ENCODE measurements at regions not wholly inside any gene's neighbourhood (a gene's known extent, or its start where the extent isn't known, plus 50 kb on each side); places are given as distances from the start of the nearest gene placed in this dataset.
"Not testable (repeated sequence)": the region's sequence is repeated elsewhere in the genome, so short reads cannot be mapped to it uniquely, and the experiment has no call there.

DNA sequence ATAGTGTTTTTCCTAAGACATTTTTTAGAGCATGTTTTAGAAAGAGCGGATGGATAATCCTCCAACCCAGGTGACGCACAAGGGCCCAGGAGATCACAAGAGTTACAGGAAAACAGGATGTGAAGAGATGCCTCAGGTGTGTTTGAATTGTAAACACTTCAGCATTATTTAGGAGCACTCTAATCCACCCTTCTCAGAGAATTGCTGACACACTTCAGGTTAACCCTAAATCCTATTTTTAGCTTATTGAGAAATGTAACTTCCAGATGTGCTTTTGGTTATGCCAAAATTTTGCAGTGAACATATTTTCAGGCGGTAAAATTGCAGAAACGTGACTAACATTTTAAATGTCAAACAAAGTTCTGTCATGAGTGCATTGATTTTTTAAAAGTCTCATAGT is 755.4 kb upstream of the CTNND2 start:
- Histone ChIP-seq H3K9me3 (peaks cover 0 to 6% (median 1%) of the 10 kb centered on the region in 4 donors), H3K4me3 (no peak overlapping the region), H3K36me3 (no peaks in the 10 kb centered on the region), H3K27me3 (no peaks in the 10 kb centered on the region), H3K4me1 (no peaks in the 10 kb centered on the region), H3K27ac (replicated peaks in 1 of 4) (no peak overlapping the region)
- DNase-seq (ENCODE audit: extremely low spot score) = no peak
- intact Hi-C loops (cut with DNase I) = no loop called here
- 90% methylated on average over 4 of the region's 4 CpGs for WGBS
- TF ChIP-seq POLR2A (IDR thresholded peaks at IDR 0.05; ENCODE audit: low read depth) = no peak
- TF ChIP-seq, protein P1, sequence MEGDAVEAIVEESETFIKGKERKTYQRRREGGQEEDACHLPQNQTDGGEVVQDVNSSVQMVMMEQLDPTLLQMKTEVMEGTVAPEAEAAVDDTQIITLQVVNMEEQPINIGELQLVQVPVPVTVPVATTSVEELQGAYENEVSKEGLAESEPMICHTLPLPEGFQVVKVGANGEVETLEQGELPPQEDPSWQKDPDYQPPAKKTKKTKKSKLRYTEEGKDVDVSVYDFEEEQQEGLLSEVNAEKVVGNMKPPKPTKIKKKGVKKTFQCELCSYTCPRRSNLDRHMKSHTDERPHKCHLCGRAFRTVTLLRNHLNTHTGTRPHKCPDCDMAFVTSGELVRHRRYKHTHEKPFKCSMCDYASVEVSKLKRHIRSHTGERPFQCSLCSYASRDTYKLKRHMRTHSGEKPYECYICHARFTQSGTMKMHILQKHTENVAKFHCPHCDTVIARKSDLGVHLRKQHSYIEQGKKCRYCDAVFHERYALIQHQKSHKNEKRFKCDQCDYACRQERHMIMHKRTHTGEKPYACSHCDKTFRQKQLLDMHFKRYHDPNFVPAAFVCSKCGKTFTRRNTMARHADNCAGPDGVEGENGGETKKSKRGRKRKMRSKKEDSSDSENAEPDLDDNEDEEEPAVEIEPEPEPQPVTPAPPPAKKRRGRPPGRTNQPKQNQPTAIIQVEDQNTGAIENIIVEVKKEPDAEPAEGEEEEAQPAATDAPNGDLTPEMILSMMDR (IDR thresholded peaks at IDR 0.05) = no peak
- no peak for TF ChIP-seq POLR2AphosphoS5 (IDR thresholded peaks at IDR 0.05)
- TF ChIP-seq EP300 (IDR thresholded peaks at IDR 0.05) = no peak

DNA sequence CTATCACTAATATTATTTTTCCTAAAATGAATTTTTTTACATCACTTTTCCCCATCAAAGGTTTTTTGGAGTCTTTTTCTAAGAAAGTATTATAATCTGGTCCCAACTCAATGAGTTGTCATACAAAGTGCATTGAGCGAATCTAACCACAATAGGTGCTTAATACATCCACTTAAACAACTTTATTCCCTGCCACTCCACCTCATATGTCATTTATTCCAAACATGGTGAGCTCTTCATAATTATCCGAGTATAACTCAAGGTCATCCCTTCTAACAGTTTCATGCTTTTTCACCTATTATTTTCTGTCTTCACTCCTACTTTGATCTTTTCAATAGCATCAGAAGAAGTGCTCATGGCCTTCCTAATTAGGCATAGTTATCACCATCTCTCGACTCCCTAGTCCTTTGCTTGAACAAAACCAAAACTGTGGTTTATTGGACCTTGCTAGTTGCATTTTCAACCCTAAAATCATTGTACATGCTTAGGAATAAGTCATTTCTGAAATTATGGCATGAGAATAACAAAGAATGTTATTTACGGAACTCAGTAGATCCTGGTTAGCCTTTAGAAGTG is 754.7 kb upstream of the CTNND2 start:
- Histone ChIP-seq H3K9me3 (peaks cover 0 to 6% (median 1%) of the 10 kb centered on the region in 4 donors), H3K4me3 (no peak overlapping the region), H3K27me3 (no peaks in the 10 kb centered on the region), H3K27ac (replicated peaks in 1 of 4) (no peak overlapping the region), H3K4me1 (no peaks in the 10 kb centered on the region), H3K36me3 (no peaks in the 10 kb centered on the region)
- DNase-seq (ENCODE audit: extremely low spot score) = no peak
- 91% methylated on average over 4 of the region's 4 CpGs for WGBS
- TF ChIP-seq POLR2AphosphoS5 (IDR thresholded peaks at IDR 0.05) = no peak
- no peak for TF ChIP-seq POLR2A (IDR thresholded peaks at IDR 0.05; ENCODE audit: low read depth)
- TF ChIP-seq EP300 (IDR thresholded peaks at IDR 0.05) = no peak
- TF ChIP-seq, protein P1 (IDR thresholded peaks at IDR 0.05) = no peak
- intact Hi-C loops (cut with DNase I) = no loop called here

DNA sequence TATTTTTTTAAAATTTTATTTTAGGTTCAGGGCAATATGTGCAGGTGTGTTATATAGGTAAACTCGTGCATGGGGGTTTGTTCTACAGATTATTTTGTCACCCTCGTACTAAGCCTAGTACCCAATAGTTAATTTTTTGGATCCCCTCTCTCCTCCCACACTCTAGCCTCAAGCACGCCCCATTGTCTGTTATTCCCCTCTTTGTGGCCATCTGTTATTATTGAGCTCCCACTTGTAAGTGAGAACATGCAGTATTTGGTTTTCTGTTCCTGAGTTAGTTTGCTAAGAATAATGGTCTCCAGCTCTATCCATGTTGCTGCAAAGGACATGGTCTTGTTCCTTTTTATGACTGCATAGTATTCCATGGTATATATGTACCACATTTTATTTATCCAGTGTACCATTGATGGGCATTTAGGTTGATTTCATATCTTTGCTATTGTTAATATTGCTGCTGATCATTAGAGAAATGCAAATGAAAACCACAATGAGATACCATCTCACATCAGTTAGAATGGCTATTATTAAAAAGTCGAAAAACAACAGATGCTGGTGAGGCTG is 753.7 kb upstream of the CTNND2 start:
- not testable (repeated sequence) for H3K27ac ChIP-seq (replicated peaks in 1 of 4)
- 66% methylated on average over 4 of the region's 4 CpGs for WGBS

DNA sequence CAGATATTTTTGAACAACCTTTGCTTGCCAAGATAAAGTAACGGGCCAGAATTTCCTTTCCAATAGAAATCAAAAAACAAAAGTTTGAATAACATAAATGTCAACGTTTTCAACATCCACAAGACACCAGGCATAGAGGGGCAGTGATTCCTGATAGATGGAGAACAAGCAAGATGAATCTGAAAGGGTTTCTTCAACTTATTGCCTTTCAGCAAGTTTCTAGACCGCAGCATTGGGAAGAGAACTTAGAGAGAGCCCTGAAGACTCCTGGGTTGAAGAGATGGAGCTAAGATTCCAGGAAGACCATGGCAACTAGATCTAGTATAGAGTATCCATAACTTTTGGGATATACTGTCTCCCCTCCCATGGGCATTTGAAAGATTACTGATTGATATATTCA is 751.4 kb upstream of the CTNND2 start:
- H3K9me3 ChIP-seq = no peaks in the 10 kb centered on the region
- H3K4me1 ChIP-seq = no peaks in the 10 kb centered on the region
- no peak for DNase-seq (ENCODE audit: extremely low spot score)
- no peak for TF ChIP-seq EP300 (IDR thresholded peaks at IDR 0.05)
- TF ChIP-seq, protein P1 (IDR thresholded peaks at IDR 0.05) = no peak
- no peak for TF ChIP-seq POLR2AphosphoS5 (IDR thresholded peaks at IDR 0.05)
- no peak for TF ChIP-seq POLR2A (IDR thresholded peaks at IDR 0.05; ENCODE audit: low read depth)
- no peak overlapping the region for H3K27ac ChIP-seq (replicated peaks in 1 of 4)
- intact Hi-C loops (cut with DNase I) = no loop called here
- no peaks in the 10 kb centered on the region for H3K36me3 ChIP-seq
- no peaks in the 10 kb centered on the region for H3K27me3 ChIP-seq
- H3K4me3 ChIP-seq = no peak overlapping the region
- WGBS = 75% methylated on average over 3 of the region's 3 CpGs

More for the DNA sequence above, 753.7 kb upstream of the CTNND2 start:
- H3K27me3 ChIP-seq; intact Hi-C loops (cut with DNase I); H3K4me1 ChIP-seq; H3K4me3 ChIP-seq; H3K9me3 ChIP-seq; H3K36me3 ChIP-seq; DNase-seq (ENCODE audit: extremely low spot score): not testable (repeated sequence)

DNA sequence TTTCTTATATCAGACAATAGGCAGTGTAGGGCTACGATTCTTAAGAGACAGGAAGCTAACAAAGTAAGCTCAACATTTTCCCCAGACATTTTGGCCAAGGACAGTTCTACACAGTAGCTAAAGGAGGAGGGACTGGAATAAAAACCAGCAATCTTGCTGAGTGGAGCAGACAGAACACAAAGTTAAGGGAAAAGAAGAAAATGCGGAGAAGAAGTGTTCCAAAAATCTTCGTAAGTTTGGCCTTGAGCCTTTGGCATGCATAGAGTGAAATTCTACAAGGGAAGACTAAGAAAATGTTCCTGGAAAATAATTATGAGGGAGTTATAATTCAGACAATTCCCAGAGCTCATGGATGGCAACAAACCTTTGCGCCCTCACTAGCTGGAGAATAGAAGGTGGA is 748.0 kb upstream of the CTNND2 start:
- Histone ChIP-seq H3K27ac (replicated peaks in 1 of 4) (no peak overlapping the region), H3K4me1 (no peaks in the 10 kb centered on the region), H3K9me3 (no peaks in the 10 kb centered on the region), H3K36me3 (no peaks in the 10 kb centered on the region), H3K27me3 (no peaks in the 10 kb centered on the region), H3K4me3 (no peak overlapping the region)
- intact Hi-C loops (cut with DNase I) = no loop called here
- no peak for TF ChIP-seq POLR2AphosphoS5 (IDR thresholded peaks at IDR 0.05)
- TF ChIP-seq POLR2A (IDR thresholded peaks at IDR 0.05; ENCODE audit: low read depth) = no peak
- no peak for TF ChIP-seq EP300 (IDR thresholded peaks at IDR 0.05)
- TF ChIP-seq, protein P1 (IDR thresholded peaks at IDR 0.05) = no peak
- WGBS = 61% methylated on average over 4 of the region's 4 CpGs
- no peak for DNase-seq (ENCODE audit: extremely low spot score)

All from esophagus muscularis mucosa (tissue), 4 donors.